Skeletal muscle satellite cell (primary cell): ENCODE measurements at regions not wholly inside any gene's neighbourhood (a gene's known extent, or its start where the extent isn't known, plus 50 kb on each side); places are given as distances from the start of the nearest gene placed in this dataset.

Experiments
- H3K27me3 ChIP-seq: 2 replicates; pipeline ENCODE4 v1.7.0; 2013; ENCODE audit warnings: low read length; ENCODE audit not compliant: control insufficient read depth, insufficient read depth
- H3K36me3 ChIP-seq: 2 replicates; pipeline ENCODE4 v1.7.0; 2013; ENCODE audit warnings: mild to moderate bottlenecking, control low read depth, low read length; ENCODE audit not compliant: insufficient read depth
- H3K4me1 ChIP-seq: 2 replicates; pipeline ENCODE4 v1.7.0; 2013; ENCODE audit warnings: low read length; ENCODE audit not compliant: control insufficient read depth, insufficient read depth
- H3K4me2 ChIP-seq: 2 replicates; pipeline ENCODE4 v1.7.0; 2013; ENCODE audit warnings: mild to moderate bottlenecking, low read length
- H3K4me3 ChIP-seq: 2 replicates; pipeline ENCODE4 v1.7.0; 2013; ENCODE audit warnings: low read length
- H3K9ac ChIP-seq: 2 replicates; pipeline ENCODE4 v1.7.0; 2013; ENCODE audit warnings: mild to moderate bottlenecking, low read depth, low read length, moderate library complexity
- H3K9me3 ChIP-seq: replicated peaks from 2 replicates; pipeline ENCODE4 v1.7.0; 2013; ENCODE audit warnings: mild to moderate bottlenecking, control low read depth, low read length

DNA sequence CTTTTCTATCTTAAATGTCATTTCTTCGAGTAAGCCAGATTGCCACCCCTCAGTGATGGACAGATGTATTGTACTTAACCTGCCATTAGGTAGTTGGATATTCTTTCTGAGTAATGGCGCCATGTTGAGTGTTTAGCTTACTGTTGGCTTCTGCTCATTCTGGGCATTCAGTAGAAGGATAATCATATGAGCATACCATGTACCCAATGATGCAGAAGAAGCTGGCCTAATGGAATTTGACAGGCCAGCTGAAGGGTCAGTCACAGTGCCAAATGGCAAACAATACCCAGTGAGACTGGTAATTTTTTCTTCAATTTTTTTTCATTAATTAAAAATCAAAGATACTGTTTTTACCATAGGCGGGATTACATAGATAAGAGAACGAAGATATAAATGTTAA, 1010.8 kb upstream of the EYS start:
- no peaks in the 10 kb centered on the region for H3K36me3 ChIP-seq
- H3K4me2 ChIP-seq, result no peak overlapping the region
- H3K4me1 ChIP-seq, result no peaks in the 10 kb centered on the region
- H3K9ac ChIP-seq, result no peak overlapping the region
- H3K9me3 ChIP-seq, result peaks cover 4% of the 10 kb centered on the region
- no peak overlapping the region for H3K4me3 ChIP-seq
- no peaks in the 10 kb centered on the region for H3K27me3 ChIP-seq

GRCh38 chr6:66699385-66699784, 992.4 kb upstream of the EYS start:
- Histone ChIP-seq H3K9me3 (no peaks in the 10 kb centered on the region), H3K4me3 (no peak overlapping the region), H3K36me3 (no peaks in the 10 kb centered on the region), H3K4me1 (no peaks in the 10 kb centered on the region), H3K27me3 (no peaks in the 10 kb centered on the region), H3K9ac (no peak overlapping the region), H3K4me2 (no peak overlapping the region)

- Histone ChIP-seq H3K4me3 (no peak overlapping the region), H3K9ac (no peak overlapping the region), H3K27me3 (no peaks in the 10 kb centered on the region), H3K36me3 (no peaks in the 10 kb centered on the region), H3K4me1 (no peaks in the 10 kb centered on the region), H3K9me3 (peaks cover 4% of the 10 kb centered on the region), H3K4me2 (no peak overlapping the region)
Measured at GRCh38 chr6:66689608-66690007, 982.6 kb upstream of the EYS start.

GRCh38 chr6:66687611-66688140, 980.6 kb upstream of the EYS start:
- peaks cover 4% of the 10 kb centered on the region for H3K9me3 ChIP-seq
- no peaks in the 10 kb centered on the region for H3K27me3 ChIP-seq
- H3K9ac ChIP-seq, result no peak overlapping the region
- H3K4me1 ChIP-seq, result no peaks in the 10 kb centered on the region
- no peaks in the 10 kb centered on the region for H3K36me3 ChIP-seq
- no peak overlapping the region for H3K4me3 ChIP-seq
- no peak overlapping the region for H3K4me2 ChIP-seq

DNA sequence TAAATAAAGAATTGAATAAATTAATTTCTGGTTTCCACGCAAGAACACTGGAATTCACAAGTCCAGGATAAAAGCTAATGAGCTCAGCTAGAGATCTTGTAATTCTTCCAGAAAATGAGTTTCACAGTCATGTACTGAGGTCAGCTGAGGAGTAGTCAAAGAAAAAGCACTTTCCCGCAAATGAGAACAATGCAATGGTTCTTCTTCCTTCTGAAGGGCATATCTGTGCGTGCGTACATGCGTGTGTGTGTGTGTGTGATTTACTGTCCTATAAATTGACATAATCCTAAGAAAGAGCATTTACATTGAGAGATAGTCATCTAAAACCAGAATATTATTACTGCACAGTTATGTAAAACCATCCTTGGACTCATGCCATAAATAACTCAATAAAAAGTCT, 968.9 kb upstream of the EYS start:
- no peak overlapping the region for H3K9ac ChIP-seq
- H3K4me3 ChIP-seq, result no peak overlapping the region
- no peaks in the 10 kb centered on the region for H3K4me1 ChIP-seq
- H3K27me3 ChIP-seq, result no peaks in the 10 kb centered on the region
- H3K36me3 ChIP-seq, result no peaks in the 10 kb centered on the region
- H3K9me3 ChIP-seq, result no peaks in the 10 kb centered on the region
- no peak overlapping the region for H3K4me2 ChIP-seq

GRCh38 chr6:66664112-66664511, 957.1 kb upstream of the EYS start:
- no peaks in the 10 kb centered on the region for H3K27me3 ChIP-seq
- H3K9ac ChIP-seq, result no peak overlapping the region
- no peak overlapping the region for H3K4me3 ChIP-seq
- no peak overlapping the region for H3K4me2 ChIP-seq
- no peaks in the 10 kb centered on the region for H3K36me3 ChIP-seq
- H3K9me3 ChIP-seq, result no peaks in the 10 kb centered on the region
- no peaks in the 10 kb centered on the region for H3K4me1 ChIP-seq

- no peak overlapping the region for H3K4me2 ChIP-seq
- no peaks in the 10 kb centered on the region for H3K4me1 ChIP-seq
- H3K36me3 ChIP-seq, result no peaks in the 10 kb centered on the region
- no peaks in the 10 kb centered on the region for H3K27me3 ChIP-seq
- H3K4me3 ChIP-seq, result no peak overlapping the region
- H3K9me3 ChIP-seq, result no peaks in the 10 kb centered on the region
- no peak overlapping the region for H3K9ac ChIP-seq
Measured at GRCh38 chr6:66662721-66663507, 955.9 kb upstream of the EYS start.

- no peak overlapping the region for H3K9ac ChIP-seq
- no peaks in the 10 kb centered on the region for H3K4me1 ChIP-seq
- H3K4me3 ChIP-seq, result no peak overlapping the region
- H3K9me3 ChIP-seq, result no peaks in the 10 kb centered on the region
- H3K27me3 ChIP-seq, result no peaks in the 10 kb centered on the region
- no peaks in the 10 kb centered on the region for H3K36me3 ChIP-seq
- no peak overlapping the region for H3K4me2 ChIP-seq
Measured at GRCh38 chr6:66662196-66662595, 955.2 kb upstream of the EYS start.

DNA sequence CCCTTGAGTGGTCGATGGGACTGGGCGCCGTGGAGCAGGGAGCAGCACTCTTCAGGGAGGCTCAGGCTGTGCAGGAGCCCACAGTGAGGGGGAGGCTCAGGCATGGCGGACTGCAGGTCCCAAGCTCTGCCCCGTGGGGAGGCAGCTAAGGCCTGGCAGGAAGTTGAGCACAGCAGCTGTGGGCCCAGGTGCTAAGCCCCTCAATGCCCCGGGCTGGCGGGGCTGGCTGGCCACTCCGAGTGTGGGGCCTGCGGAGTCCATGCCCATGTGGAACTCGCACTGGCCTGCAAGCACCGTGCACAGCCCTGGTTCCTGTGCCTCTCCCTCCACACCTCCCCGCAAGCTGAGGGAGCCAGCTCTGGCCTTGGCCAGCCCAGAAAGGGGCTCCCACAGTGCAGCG, 948.4 kb upstream of the EYS start:
- no peaks in the 10 kb centered on the region for H3K27me3 ChIP-seq
- no peaks in the 10 kb centered on the region for H3K4me1 ChIP-seq
- no peak overlapping the region for H3K9ac ChIP-seq
- no peaks in the 10 kb centered on the region for H3K9me3 ChIP-seq
- H3K4me3 ChIP-seq, result no peak overlapping the region
- no peaks in the 10 kb centered on the region for H3K36me3 ChIP-seq
- H3K4me2 ChIP-seq, result no peak overlapping the region

DNA sequence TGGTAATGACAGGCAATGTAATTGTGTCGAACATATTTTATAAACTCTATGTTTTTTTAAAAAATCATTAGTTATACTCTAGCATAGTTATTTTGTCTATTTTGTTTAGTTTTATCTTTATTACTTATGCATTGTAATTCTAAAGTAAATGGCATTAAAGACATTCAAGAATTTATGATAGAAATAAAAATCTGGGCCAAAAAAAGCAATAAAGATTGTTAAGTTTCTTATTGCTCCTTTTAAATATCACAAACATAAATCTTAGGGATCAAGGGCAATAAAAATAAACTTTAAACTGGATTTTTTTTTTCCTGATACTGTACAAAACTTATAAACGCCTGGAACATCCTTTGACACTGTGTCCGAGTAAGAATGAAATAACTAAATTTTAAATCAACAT, 931.5 kb upstream of the EYS start:
- Histone ChIP-seq H3K4me1 (no peaks in the 10 kb centered on the region), H3K36me3 (no peaks in the 10 kb centered on the region), H3K27me3 (no peaks in the 10 kb centered on the region)

GRCh38 chr6:66638099-66638498, 931.1 kb upstream of the EYS start:
- H3K4me2 ChIP-seq, result no peak overlapping the region
- H3K9me3 ChIP-seq, result peaks cover 4% of the 10 kb centered on the region
- no peaks in the 10 kb centered on the region for H3K27me3 ChIP-seq
- H3K36me3 ChIP-seq, result no peaks in the 10 kb centered on the region
- H3K4me1 ChIP-seq, result no peaks in the 10 kb centered on the region
- H3K4me3 ChIP-seq, result no peak overlapping the region
- H3K9ac ChIP-seq, result no peak overlapping the region

More for the DNA sequence above, 931.5 kb upstream of the EYS start:
- Histone ChIP-seq H3K9me3 (peaks cover 4% of the 10 kb centered on the region), H3K4me2 (no peak overlapping the region), H3K9ac (no peak overlapping the region), H3K4me3 (no peak overlapping the region)

- Histone ChIP-seq H3K4me2 (no peak overlapping the region), H3K4me1 (no peaks in the 10 kb centered on the region), H3K9me3 (no peaks in the 10 kb centered on the region), H3K4me3 (no peak overlapping the region), H3K9ac (no peak overlapping the region), H3K36me3 (no peaks in the 10 kb centered on the region), H3K27me3 (no peaks in the 10 kb centered on the region)
Measured at GRCh38 chr6:66628917-66629316, 921.9 kb upstream of the EYS start.
